Umbilical cord (tissue), 1 donor: ENCODE measurements at regions not wholly inside any gene's neighbourhood (a gene's known extent, or its start where the extent isn't known, plus 50 kb on each side); places are given as distances from the start of the nearest gene placed in this dataset.

Source experiments
- DNase-seq: peaks from one replicate; pipeline ENCODE4 v3.0.0-alpha.2; 2015; ENCODE audit warnings: low spot score

DNA sequence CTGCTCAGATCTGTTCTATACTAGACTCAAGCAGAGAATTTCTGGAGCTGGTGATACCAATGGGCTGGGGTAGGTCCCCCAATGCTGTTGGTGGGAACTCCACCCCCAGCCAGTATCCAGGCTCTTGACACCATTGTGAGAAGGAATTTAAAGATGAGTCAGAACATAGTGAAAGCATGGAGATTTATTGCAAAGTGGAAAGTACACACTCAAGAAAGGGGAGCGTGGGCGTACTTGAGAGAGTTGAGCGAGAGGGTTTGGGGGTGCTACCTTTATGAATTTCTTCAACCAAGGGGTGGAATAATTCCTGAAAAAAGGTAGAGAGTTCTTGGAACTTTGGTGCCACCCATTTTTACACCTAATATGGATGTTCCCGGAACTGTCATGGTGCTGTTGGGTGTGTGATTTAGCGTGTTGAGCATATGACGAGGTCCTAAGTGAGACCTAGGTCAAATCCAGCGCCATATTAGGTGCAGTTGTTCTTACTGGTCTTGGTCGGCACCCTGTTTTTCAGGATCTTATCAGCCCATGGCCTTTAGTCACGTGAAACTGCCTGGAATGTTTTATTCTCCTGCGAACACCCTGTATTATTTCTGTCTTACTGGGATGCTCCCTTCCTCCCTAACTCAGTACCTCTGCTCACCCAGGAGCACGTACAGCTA, 122.0 kb upstream of the AHR start:
- no peak for DNase-seq

DNA sequence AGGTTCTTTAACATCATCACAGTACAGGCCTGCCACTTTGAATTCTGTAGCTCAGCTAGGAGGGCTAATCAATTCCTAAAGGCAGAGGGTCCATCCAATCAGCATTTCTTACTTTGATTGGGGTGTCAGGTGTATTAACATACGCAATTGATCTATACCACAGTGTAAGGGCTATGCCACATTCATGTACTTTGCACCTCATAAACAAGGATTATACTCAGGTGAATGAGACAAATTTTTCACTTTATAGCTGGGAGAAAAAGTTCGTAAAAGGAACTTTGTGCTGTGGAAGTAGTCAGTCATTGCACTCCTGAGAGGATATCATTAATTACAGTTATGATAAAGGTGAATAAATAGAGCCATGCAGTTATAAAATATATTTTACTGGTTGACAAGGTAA, 119.9 kb upstream of the AHR start:
- no peak for DNase-seq

DNA sequence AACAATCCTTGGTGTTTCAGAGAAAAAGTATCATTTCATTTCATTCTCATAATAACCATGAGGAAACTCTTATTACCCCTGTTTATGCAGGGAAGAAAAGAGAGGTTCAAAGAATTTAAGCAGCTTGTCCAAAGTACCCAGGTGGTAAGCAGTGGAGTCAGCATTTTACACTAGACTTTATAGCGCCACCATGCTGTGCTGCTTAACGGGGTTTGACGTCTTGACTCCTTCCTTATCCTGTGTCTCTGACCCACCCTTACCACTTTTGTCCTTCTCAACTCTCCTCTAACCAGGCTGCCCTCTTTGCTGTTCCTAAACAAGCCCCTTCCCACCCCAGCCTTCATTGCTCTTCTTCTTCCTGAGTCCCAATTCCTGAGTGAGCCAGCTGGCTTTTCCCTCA, 117.0 kb upstream of the AHR start:
- DNase-seq: no peak

DNA sequence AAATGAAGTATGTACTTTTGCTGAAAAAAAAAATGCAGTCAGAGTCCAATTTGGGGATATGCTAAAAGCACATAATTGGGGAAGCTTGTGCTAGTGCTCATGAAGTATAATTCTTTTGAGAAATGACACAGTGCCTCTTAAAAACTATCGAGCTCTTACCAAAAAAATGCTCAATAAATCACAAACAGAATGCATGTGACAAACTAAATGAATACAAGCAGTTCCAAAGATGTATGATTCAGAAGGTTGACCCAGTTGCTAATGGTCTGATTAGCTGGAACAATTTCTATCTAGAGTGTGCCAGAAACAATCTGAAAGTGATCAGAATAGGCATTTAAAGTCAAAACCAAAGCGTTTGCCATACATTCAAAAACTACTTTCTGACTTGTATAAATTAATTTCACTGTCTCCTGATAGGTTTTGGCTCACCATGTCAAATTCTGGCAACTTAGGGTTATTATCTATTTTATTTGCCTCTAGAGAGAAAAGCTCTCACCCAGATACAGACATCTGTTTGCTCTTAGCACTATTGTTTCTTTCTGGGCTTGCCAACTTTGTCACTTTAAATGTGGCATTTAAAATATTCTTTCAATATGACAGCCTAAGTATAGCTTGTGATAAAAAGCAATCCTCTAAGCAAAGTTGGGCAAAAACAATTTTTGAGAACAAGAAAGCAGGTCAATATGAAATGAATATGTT, 114.7 kb upstream of the AHR start:
- DNase-seq: no peak

DNA sequence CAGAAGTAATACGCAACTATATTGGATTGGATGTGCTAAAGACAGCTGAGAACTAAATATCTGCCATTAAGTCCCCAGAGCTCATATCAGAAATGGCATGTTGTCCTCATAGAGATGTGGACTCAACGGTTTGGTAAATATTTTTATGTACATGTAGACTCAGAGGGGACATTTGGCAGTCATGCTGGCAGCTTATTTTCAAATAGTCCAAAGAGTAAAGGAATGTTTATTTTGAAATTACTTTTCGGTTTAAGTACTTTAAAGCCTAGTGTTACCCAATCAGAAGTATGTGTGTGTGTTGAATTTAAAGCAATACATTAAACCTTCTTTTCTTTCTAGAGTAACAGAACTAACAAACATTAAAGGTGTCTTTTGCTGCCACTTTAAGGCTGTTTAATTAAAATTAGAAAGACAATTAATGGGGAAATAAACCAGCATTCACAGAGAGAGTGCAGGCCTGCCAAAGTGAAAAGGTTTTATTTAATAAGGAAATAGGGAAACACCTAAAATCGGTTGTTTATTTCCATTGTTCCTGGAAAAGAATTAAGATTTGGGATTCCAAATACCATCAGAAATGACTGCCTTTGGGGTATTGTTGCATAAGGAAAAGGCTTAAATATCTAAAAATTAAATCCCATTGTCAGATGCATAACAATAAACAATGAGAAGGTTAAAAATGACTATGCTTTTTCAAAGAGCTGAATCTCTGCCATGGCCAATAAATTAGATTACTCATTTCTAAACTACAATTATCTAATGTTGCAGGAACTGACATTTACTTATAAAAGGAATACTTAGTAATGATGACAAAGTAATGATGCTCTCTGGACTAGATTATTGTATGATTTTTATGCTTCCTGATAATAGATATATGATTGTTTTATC, 113.4 kb upstream of the AHR start:
- no peak for DNase-seq

DNA sequence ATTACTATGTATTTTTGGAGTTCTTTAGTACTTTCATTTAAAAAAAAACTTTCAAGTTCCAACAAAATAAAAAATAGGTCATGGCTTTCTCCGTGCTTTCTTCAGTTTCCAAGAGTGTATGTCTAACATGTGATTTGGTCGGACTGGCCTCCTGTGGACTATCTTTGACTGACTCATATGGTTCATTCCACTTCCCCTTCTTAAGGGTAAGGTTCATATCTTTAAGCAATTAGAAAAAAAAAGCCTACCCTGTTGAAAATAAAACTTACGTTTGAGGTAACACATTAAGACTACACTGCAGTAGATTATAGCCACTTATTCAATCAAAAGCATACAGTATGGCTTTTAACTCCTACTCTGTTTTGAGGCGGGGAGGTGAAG, 112.8 kb upstream of the AHR start:
- peak; percentile 55 for DNase-seq

DNA sequence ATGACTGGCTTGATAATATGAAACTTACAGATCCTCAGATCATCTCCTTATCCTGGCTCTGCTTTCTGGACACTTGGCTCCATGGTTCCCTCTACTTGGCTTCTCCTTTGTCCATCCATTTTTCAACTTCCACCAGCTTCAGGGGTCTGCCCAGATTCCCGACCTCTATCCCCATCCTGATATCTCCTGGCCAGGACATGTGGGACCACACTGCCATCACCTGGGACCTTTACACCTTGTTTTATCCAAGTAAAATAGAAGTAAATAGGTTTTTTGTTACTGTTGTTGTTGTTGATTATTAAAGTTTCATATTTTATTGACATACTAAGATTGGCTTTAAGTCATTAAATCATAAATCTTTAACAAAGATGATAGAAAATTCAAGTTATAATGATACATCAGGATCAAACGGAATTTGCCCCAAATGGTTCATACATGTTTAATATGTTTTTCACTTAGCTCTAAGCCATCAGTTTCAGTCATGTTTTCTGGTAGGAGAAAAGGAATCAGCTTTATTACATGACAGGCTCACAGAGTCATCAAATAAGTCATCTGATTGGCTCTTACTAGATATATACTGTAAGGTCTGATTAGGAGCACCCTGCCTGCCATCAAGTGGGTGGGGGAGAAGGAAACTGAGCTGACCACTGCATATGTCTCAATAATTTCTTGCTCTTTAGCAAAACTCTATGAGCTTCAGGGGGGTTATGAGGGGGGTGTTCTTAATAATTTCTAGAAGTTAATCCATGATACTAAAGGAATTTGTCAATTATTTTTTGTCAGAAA, 111.5 kb upstream of the AHR start:
- no peak for DNase-seq

DNA sequence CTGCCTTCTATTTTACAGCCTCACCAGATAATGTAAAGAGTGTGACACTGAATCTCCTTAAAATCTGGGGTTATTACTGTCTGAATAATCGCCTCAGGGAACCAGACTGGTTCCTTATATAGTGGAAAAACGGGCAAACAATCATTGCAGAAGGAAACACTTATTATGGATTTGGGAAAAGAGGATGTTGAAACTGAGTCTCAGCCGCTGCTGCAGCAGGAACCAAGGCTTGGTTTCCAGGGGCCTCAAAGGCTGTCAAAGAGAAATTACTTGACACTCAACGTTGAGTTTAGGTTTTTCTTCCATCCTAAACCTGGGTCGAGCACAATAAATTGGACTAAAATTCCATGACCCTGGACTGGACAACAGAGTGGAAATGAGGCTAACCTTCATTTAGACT, 103.8 kb upstream of the AHR start:
- peak; percentile 3 for DNase-seq

DNA sequence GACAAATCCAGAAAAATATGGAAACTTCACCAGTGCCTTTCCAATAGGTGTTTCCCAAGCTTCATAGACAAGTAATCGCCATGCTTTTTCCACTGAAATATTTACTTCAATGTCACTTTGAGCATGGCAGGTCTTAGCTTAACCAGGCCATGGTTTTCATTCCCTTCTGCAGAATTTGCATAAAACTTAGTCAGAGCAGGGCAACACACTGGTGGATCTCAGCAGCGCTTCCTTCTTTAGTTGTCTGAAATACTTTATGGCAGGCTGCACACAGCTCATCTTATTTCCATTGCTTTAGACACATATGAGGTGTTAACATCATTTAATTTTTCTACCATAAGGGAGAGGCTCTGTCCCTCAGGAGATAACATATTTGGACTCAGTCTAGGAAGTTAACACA, 102.9 kb upstream of the AHR start:
- DNase-seq: no peak

DNA sequence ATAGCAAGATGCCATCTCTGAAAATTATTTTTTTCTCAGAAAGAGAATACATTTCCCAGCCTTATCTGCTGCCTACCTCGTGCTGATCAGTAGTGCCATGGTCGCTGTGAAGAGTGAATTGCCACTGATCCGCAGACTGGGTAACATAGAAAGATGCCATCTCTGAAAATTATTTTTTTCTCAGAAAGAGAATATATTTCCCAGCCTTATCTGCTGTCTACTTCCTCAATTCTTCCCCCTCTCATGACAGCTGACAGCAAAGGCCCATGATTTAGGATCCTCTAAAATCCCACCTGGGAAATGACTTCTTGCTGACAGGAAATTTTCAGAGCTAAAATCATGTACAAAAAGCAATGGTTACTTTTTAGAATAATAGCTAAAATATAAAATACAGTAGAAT, 92.5 kb upstream of the AHR start:
- DNase-seq: no peak

DNA sequence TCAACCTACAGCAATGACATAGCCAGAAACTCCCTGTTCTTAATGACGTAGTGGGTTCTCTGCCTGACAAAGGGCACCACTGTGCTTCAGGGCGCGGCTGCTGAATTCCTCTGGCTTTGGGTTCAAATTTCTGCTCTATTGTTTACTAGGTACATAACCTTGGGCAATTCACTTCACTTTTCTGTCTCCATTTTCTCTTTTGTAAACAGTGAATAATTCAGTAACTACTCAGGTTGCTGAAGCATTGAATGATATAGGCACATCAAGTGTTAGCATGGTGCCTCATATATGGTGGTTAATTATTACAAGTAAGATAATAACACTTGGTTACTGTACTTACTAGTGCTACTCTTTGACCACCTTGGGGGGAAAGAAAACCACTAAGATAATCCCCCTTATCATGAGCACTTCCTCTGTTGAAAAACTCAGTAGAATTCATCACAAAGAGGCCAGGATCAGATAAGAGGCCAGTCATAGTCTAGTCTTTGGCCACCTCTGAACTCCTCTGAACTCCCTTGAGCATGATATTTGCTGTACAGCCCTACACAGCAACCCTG, 92.0 kb upstream of the AHR start:
- DNase-seq: no peak

DNA sequence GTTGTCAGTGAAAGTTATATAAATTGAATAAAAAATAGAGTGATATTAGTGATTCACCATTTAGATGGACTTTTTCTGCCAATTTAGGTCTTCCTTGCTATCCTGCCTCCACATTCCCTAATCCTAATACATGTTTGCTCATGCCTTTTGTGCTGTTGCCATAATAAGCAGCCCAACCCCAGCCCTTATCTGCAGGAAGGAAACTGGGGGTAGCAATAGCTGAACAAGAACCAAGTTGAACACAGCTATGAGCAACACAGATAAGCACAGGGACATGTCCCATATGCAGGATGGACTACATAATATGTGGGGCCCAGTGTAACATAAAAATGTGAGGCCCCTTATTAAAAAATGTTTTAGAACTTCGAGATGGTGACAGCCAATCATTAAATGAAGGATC, 91.2 kb upstream of the AHR start:
- no peak for DNase-seq

DNA sequence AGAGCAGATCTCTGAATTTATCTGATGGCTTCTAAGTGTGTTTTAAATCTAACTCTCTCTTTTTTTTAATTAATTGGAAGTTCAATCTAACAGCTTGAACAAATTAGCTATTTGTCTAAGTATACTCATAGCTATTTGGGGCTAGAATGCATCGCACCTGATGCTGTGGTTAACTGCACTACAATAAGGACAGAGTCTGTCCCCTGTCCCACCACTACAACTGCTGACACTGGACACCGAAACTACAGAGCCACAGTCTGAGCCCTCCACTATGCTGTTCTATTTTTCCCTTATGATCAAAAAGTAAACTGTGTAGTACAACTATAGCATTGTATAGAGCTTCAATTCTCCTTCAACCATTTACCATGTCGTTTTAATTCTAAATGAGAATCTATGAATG, 89.4 kb upstream of the AHR start:
- DNase-seq: no peak

DNA sequence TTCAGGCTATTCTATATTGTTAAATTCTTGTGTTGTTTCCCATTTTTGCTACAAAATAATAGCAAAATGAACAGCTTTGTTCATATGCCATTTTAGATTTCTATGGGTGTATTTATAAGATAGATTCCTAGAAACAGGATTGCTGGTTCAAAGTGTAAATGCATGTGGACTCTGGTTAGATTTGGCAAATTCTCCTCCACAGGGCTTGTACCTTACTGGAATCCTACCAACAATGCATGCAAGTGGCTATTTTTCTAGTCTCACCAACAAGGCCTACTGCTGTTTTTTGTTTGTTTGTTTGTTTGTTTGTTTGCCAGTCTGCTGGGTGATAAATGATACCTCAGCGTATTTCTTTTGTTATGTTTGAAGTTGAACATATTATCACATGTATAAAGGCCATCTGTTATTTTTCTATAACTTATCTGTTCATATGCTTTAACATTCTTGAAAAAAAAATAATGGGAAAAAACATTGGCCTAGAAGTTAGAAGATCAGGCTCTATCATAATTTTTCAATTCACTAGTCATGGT, 87.1 kb upstream of the AHR start:
- no peak for DNase-seq

DNA sequence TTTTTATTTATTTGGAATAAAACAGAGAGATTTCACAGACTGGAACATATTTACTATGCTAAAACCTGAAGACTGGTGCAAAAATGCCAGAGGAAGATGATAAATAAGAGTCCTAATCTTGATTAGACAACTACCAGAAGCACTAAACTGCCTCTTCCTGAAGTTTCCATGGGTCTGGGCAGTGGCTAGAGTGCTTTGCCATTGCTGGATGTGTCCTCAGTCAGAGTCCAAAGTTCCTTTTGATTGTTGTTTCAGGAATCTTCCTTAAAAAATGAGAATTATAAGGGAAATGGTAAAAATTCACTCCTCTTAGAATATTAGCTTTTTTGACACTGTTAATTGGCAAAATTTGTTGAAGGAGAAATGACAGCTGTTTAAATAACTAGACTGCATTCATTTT, 86.3 kb upstream of the AHR start:
- no peak for DNase-seq

DNA sequence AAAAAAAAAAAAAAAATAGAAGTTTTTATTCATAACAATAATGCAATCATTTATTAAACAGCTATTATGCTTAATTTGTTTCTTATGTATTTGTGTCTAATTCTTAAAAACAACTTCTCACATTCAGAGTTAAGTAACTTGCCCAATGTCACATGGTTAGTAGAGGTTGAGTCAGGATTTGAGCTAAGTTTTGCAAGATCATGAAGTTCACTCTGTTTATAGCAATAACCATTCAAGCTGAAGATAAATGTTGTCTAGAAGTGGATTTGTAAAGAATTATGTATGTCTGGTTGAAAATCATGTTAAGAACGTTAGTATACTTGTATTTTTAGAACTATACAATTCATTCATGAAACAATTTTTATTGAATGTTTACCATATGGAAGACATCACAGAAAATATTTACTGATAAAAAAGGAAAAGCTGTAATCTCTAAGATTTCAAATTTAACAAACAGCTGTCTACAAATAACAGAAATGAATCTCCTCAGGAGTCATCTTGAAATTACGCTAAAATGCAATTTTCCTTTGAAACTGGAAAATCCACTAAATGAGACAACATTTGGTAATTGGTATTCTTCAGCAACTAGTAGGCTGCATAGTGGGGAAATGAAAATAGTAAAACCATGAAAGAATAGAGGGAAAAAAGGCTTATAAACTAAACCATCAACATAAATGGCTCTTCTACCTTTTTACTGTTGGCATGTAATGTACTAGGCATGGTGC, 70.5 kb upstream of the AHR start:
- peak; percentile 89 for DNase-seq

DNA sequence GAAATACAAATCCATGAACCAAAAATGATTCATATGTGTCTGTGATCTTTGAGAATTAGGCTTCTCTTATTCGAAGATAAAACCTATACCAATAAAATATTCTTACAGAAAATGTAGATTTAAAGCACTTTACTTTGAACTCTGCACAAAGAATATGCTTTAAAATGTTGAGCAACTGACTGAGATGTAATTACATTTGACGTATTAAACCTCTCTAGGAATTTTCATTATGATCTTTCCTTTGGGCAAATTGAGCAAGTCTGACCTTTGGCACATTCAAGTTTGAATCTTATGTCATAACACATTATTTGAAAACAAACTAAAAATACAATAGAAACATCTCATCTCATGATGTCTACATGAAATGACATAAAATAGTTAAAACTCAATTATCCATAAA, 69.2 kb upstream of the AHR start:
- DNase-seq: peak; percentile 66

DNA sequence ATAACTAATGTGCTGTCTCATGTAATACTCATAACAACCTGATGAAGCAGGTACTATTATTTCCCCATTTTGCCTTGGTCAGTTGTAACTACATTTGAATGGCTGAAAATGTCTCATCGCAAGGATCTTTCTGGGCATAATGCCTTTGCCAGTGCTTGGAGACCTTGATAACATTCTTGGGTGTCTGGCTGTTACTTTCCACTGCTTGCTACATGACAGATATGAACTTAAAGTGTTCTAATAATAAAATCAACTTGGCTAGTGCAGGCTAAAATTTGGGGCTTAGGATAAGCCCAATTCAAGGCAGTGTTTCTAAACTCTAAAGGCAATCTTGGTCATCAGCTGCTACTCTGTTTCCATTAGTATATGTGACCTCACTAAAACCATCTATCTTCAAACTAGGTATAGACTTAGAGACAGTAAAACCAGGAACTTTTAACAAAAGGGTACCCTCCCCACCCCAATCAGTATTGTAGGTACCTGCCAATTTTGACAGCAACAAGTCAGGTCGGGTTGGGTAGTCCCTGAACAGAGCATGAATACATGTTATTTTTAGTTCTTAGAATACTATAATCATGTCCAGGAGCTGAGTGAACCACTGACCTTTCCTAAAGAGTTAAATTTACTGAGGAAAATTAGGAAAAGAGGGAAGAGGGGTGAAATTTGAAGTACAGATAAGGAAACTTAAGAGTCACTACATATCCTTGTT, 68.2 kb upstream of the AHR start:
- DNase-seq: peak; percentile 23

DNA sequence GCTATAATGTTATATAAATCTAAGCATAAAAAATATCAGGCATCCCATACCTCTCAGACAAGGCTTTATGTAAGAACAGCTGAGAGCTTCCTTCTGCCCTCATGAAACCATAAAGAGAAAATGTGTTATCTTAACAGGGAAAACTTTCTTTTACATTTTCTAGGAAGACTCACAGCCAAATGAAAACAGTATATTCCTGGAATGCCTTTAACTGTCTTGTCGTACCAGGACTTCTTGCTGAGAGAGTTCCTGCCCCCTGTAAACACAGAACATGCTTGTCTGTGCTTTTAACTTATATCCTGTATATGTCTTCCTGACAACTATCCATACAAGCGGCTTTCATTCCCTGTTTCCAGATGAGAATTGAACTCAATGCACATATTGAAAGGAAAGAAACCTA, 64.8 kb upstream of the AHR start:
- DNase-seq: peak; percentile 76

DNA sequence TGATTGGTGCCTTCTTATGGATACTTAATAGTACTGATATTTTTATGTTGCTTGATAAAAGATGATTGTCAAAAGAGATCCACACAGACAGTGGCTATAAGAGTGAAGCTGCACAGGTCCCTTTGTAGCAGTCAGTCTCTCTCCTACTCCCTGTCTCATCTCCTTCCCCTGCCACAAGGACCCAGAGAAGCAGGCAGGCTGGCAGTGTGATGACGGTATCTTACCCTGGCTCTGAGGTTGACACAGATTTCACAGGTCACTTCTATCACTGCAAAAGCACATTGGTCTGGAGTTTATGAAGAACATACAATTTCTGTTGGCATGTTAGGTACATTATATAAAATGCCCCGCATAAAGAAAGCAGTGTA, 64.4 kb upstream of the AHR start:
- peak; percentile 53 for DNase-seq
